B cell (primary cell): ENCODE measurements at regions not wholly inside any gene's neighbourhood (a gene's known extent, or its start where the extent isn't known, plus 50 kb on each side); places are given as distances from the start of the nearest gene placed in this dataset.

Source experiments
- CTCF ChIP-seq: fragments of 200-600 bp; IDR thresholded peaks from one replicate; pipeline ENCODE4 v1.8.0; 2022; ENCODE audit warnings: antibody characterized with exemption, mild to moderate bottlenecking
- EZH2 ChIP-seq: IDR thresholded peaks from 2 replicates; pipeline ENCODE4 v1.6.1; 2012; ENCODE audit warnings: borderline replicate concordance, low read depth, mild to moderate bottlenecking, moderate library complexity, low read length; ENCODE audit not compliant: insufficient read depth, poor library complexity, severe bottlenecking

- no peak for TF ChIP-seq CTCF
- TF ChIP-seq EZH2: no peak
These were observed 138.8 kb downstream of the AREG start for GRCh38 chr4:74583757-74584156.
